Right forelimb (tissue), 1 donor: ENCODE measurements at regions not wholly inside any gene's neighbourhood (a gene's known extent, or its start where the extent isn't known, plus 50 kb on each side); places are given as distances from the start of the nearest gene placed in this dataset.

Experiments
- DNase-seq: peaks from one replicate; pipeline ENCODE4 v3.0.0-alpha.2; 2018

DNA sequence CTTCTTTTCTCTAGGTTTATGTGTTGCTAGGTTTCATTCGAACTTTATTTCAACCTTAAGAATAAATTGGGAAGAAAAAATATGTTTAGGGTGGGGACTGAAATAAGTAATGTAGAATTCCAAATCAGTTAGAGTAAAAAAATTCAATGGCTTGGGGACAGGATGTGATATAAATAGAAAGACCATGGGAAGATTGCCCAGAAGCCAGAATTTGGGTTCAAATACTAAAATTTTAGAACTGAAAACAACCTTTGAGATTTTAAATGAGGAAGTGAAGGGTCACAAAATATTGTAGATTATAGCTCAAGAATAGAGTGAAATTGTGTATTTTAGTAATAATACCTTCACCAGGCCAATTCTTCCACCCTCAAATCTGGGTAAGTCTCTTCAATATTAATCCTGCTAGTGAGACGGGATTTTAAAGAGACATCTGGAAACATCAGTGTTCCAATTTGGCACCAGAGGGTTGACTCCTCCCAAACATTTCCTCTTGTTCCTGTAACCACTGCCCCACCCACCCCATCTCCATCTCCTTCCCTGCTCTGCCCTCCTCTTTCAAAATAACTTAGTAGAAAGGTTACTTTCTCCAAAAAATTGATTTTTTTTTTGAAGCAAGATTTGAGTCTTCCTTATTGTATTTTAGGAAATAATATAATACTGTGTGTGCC is 51.3 kb upstream of the FAM3C start:
- peak; percentile 58 for DNase-seq

DNA sequence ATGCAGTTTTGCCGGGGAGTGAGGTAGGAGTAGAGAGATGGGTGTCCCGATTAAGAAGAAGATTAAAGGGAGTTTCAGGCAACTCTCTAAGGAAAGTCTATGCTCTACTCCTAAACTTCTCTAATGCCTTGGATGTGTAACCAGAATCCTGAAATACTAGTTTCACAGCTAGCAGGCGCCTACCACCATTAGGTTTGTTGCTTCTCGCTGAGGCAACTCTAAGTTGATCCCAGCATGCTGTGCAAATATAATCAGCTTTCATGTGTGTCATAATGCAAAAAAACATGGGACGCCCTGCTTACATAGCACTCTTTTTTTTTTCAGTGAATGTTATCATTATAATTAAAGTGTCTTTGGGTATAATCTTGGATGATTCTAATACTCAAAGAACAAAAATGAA is 50.4 kb upstream of the FAM3C start:
- DNase-seq = no peak
